ENCODE measurements at regions not wholly inside any gene's neighbourhood (a gene's known extent, or its start where the extent isn't known, plus 50 kb on each side); places are given as distances from the start of the nearest gene placed in this dataset.

- TF ChIP-seq TAF1 (IDR thresholded peaks at IDR 0.05; ENCODE audit: low read depth) (no peak), REST (IDR thresholded peaks at IDR 0.05; ENCODE audit: low read depth) (no peak), CEBPB (IDR thresholded peaks at IDR 0.05) (no peak), YY1 (IDR thresholded peaks at IDR 0.05; ENCODE audit: low read depth) (no peak), FOXM1 (IDR thresholded peaks at IDR 0.05; ENCODE audit: borderline replicate concordance, low read depth) (no peak), CREB1 (IDR thresholded peaks at IDR 0.05; ENCODE audit: low read depth) (no peak)
These were observed 610.3 kb downstream of the RNF144B start for GRCh38 chr6:18997375-18997826.
